LoVo (cell line): ENCODE measurements at regions not wholly inside any gene's neighbourhood (a gene's known extent, or its start where the extent isn't known, plus 50 kb on each side); places are given as distances from the start of the nearest gene placed in this dataset.
"Not testable (repeated sequence)": the region's sequence is repeated elsewhere in the genome, so short reads cannot be mapped to it uniquely, and the experiment has no call there.

Experiments used
- DNase-seq: peaks from one replicate; pipeline ENCODE4 v3.0.0-alpha.2; 2016; ENCODE audit warnings: low spot score

DNA sequence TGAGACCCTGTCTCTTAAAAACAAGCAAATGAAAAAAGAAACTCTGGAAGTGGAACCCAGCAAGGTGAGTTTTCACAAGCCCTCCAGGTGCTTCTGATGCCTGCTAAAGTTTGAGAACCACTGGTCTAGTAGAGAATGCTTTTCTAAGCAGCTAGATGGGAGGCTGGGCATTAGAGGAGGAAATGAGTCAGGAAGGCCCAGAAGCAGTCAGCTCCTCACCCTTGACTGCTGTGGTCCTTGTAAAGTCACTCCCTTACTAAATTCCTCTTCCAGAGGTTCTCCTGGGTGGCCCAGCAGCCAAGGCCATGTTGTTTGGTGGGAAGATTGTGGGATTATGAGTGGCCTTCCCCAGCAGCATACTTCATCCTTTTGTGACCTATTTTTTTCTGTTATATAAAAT is 52.0 kb upstream of the FYN start:
- DNase-seq = no peak

DNA sequence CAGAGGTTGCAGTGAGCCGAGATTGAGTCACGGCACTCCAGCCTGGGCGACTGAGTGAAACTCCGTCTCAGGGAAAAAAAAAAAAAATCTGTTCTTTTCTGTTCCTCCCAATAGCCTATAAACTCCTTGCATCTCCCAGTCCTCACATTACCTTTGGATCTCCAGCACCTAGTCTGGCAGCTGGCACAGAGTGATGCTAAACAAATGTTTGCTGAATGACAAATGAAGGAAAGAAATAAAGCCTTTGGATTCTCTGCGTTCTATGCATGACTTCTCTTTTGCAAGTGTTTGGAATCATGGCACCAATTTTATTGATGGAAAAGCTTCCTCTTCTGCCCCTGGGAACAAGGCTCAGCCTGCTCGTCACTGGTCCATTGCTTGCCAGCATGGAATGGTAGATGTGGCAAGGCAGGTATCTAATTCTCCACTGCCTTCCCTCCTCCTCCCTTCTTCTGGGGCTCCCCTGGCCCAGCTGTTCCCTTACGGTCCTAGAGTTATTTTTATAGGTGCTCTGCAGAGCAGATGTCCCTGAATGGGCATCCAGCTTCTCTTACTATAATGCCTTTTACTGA is 53.6 kb upstream of the FYN start:
- DNase-seq = no peak

GRCh38 chr6:111927321-111927720 is 54.1 kb upstream of the FYN start:
- DNase-seq = no peak

- DNase-seq = no peak
Measured at GRCh38 chr6:111928139-111928538, 54.9 kb upstream of the FYN start.

- not testable (repeated sequence) for DNase-seq
Measured at GRCh38 chr6:111934611-111935010, 61.4 kb upstream of the FYN start.

GRCh38 chr6:111936718-111937117 is 63.5 kb upstream of the FYN start:
- no peak for DNase-seq

DNA sequence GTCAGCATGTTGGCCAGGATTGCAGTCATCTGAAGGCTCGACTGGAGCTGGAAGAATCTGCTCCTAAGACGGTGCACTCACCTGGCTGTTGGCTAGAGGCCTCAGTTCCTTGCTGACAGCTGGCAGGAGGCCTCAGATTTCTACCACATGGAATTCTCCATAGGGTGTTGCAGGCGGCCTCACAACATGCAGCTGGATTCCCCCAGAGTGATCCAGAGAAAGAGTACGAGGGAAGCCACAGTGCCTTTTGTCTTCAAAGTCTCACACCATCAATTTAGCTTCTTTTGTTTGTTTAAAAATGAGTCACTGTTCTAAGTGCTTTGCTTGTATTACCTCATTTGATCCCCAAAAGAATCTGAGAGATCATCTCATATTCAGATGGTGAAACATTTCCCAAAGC is 65.5 kb upstream of the FYN start:
- peak; percentile 4 for DNase-seq

- no peak for DNase-seq
Measured at GRCh38 chr6:111939902-111940301, 66.7 kb upstream of the FYN start.

DNA sequence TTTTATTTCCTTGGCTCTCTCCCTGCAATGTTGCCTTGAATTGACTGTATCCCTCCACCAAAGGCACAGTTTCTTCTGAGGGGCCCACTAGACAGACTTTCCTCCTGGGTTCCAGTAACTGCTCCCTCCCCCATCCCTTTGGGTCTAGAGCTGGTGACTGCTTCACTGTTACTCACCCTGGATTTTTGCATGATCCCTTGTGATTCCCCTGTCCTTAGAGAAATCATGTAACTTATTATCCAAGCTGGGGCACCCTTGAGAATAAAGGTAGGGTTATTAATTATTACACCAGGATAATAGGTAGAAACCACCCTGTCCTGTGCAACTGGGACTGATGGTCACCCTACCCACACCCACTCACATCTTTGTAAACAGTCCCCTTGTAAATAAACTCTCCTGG is 67.5 kb upstream of the FYN start:
- no peak for DNase-seq

GRCh38 chr6:111941686-111942330 is 68.6 kb upstream of the FYN start:
- DNase-seq = no peak

GRCh38 chr6:111942561-111942960 is 69.3 kb upstream of the FYN start:
- no peak for DNase-seq

- DNase-seq = no peak
Measured at GRCh38 chr6:111943266-111943665, 70.0 kb upstream of the FYN start.

DNA sequence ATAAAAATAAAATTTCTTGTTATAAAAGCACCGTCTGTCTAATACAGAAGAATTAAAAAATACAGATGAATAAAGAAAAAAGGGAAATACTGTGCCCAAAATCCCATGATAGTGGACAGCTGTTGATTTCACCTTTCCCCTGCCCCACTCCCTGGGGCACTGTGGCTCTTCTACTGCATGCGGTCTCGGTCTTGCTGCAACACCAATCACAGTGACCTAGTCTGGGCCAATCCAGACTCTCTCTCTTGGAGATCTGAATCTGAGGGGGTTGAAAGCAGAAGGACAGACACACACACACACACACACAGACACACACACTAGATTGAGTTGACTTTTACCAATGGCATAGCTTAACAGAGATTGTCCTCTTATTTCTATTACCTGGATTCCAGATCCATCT is 70.5 kb upstream of the FYN start:
- no peak for DNase-seq

- no peak for DNase-seq
Measured at GRCh38 chr6:111944541-111944940, 71.3 kb upstream of the FYN start.

GRCh38 chr6:111949546-111949945 is 76.3 kb upstream of the FYN start:
- DNase-seq = no peak

DNA sequence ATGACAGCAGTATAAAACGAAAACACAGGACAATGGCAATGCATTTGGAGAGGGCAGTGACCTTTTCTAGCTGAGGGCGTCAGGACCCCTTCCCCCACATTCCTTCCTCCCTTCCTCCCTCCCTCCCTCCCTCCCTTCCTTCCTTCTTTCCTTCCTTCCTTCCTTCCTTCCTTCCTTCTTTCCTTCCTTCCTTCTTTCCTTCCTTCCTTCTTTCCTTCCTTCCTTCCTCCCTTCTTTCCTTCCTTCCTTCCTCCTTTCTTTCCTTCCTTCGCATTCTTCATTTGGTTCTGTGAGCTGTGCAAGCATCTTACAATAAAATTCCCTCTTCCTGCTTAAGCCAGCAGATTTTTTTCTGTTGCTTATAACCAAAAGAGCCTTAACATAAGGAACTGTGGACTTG is 76.7 kb upstream of the FYN start:
- not testable (repeated sequence) for DNase-seq

DNA sequence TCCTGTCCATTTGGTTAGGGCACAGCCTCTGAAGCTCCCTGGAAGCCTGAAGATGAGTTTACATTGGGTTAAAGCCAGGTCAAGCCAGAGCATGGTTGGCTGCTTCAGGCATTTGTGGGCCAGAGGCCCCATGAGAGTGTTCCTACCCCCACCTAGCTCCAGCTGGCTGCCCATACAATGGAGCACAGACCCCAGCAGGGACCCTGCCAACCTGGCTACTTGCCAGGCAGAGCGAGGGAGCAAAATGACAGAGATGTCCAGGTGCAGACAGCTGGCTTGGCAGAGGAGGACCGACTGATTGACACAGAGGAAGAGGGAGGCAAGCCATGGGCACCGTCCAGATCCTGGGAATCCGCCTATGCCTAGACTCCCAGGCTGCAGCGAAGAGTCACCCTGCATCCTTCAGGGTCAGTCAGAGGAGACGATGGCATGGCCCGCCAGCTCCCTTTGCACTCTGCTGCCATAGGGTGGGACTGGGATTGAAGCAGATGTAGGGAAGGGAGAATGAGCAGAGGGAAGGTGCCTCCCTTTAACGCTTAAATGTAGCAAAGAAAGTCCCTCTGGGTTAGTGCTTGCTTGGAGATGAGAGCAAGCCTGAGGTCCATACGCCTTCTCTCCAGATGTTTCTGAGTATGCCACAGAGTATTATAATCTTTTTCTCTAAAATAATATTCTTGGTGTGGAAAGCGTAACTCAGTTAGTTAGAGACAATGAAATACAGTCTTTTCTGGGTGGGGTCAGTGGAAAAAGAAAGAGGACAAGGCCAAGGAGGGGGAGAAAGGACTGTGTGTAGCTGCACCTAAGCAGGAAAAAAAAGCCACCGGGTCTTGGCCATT is 77.6 kb upstream of the FYN start:
- DNase-seq = no peak

DNA sequence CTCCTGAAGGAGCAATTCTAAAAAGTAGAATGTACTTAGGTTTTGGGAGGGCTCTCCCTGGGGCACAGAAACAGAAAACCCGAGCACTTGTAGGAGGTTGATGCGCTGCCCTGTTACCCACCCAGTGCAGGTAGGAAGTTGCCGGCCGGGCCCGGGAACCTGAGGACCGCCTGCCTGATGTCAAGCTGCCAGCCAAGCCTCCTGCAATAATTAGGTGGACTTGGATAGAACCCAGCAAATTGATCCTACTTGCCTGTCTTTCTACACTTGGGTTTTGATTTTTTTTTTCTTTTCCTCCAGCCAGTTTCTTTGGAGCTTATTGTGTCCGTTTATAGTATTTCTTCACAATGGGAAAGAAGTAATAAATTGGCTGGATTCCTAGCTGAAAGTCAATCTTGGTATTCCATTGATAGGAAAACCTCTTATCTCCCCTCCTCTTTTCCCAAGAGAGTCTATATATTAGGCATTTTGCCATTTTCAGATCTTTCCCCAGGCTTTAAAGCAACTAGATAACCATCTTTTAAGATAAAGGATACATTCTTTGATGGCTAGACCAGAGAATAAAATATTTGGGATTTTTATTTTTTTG is 78.3 kb upstream of the FYN start:
- no peak for DNase-seq

GRCh38 chr6:111952274-111952673 is 79.0 kb upstream of the FYN start:
- DNase-seq = no peak

GRCh38 chr6:111952821-111953540 is 79.7 kb upstream of the FYN start:
- DNase-seq = no peak

DNA sequence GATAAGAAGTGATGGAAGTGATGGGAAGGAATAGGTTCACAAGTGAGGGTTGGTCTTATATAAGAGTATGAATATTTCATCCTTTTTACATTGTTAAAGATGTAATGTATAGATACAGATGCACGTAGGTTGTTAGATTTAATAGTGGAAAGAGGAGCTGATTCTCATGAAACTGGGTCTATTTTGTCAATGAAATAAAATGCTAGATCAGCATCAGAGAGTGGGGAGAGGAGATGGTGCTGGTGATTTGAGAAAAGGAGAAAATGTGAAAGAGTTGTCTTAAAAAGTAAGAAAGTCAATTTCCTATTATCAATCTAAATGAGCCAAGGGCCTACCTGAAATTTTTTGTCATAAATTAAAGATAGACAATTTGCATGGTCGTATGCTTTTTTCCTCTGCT is 82.8 kb upstream of the FYN start:
- no peak for DNase-seq

- no peak for DNase-seq
Measured at GRCh38 chr6:111957623-111958315, 84.5 kb upstream of the FYN start.
